ENCODE measurements at regions not wholly inside any gene's neighbourhood (a gene's known extent, or its start where the extent isn't known, plus 50 kb on each side); places are given as distances from the start of the nearest gene placed in this dataset.
"Not testable (repeated sequence)": the region's sequence is repeated elsewhere in the genome, so short reads cannot be mapped to it uniquely, and the experiment has no call there.

- DNase-seq (ENCODE audit: low read depth in 1 of 2, low spot score in 1 of 2) = no peak
Measured at GRCh38 chr6:27854421-27854820, 57.8 kb downstream of the OR2B2 start.

GRCh38 chr6:27851440-27851839, 60.8 kb downstream of the OR2B2 start:
- DNase-seq (ENCODE audit: low read depth in 1 of 2, low spot score in 1 of 2) = no peak

GRCh38 chr6:27849001-27849400, 63.2 kb downstream of the OR2B2 start:
- DNase-seq (ENCODE audit: low read depth in 1 of 2, low spot score in 1 of 2) = not testable (repeated sequence)

- DNase-seq (ENCODE audit: low read depth in 1 of 2, low spot score in 1 of 2) = no peak
Measured at GRCh38 chr6:27847706-27848105, 64.5 kb downstream of the OR2B2 start.

DNA sequence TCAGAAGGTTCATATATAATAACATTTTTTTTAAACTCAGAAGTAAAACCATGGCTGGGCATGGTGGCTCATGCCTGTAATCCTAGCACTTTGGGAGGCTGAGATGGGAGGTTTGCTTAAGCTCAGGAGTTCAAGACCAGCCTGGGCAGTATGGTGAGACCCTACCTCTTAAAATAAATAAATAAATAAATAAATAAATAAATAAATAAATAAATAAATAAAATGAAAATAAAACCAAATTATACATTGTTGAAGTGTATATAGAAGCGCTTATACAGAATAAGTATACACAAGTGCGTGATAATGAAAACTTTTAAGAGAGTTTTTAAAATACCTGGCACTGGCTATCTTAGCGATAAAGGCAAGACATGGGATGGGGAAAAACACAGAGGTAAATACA, 71.6 kb downstream of the OR2B2 start:
- DNase-seq (ENCODE audit: low read depth in 1 of 2, low spot score in 1 of 2) = no peak

GRCh38 chr6:27839626-27840475, 72.3 kb downstream of the OR2B2 start:
- DNase-seq (ENCODE audit: low read depth in 1 of 2, low spot score in 1 of 2) = no peak

- no peak for DNase-seq (ENCODE audit: low read depth in 1 of 2, low spot score in 1 of 2)
Measured at GRCh38 chr6:27838945-27839625, 73.1 kb downstream of the OR2B2 start.

- peak; percentile 59 to 85 for DNase-seq (ENCODE audit: low read depth in 1 of 2, low spot score in 1 of 2)
Measured at GRCh38 chr6:27838058-27838944, 73.9 kb downstream of the OR2B2 start.

GRCh38 chr6:27837625-27838057, 74.6 kb downstream of the OR2B2 start:
- DNase-seq (ENCODE audit: low read depth in 1 of 2, low spot score in 1 of 2) = no peak

DNA sequence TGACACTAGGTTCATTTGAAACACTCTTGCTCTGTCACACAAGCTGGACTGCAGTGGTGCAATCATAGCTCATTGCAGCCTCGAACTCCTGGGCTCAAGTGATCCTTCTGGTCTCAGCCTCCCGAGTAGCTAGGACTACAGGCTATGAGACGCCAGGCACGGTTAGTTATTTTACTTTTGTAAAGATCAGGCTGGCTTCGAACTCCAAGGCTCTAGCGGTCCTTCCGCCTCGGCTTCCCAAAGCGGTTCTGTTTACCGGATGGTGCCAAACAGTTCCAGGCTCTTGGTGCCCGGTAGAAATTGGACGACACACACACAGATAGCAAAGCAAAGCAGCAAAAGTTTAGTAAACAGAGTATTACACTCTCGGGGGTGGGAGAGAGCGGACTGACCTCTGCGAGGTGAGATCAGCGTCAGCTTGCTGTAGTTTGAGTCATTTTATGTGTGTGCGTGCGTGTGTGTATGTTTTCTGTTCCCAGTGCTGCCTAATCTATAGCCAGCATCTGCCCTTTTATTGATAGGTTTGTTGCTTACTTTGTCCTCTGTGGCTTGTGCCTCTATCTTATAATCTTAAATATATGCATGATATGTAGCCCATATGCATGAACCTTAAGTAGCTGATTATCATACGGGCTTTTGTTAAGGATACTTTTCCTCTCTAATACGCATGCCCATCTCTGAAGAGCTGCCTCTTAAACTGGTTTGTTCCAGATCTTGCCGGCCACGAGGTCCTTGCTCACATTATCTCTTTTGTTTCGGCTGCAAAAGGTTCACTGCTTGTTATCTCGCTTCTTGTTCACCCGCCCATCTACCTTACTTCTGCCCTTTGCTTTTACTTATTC, 75.2 kb downstream of the OR2B2 start:
- DNase-seq (ENCODE audit: low read depth in 1 of 2, low spot score in 1 of 2) = peak in 1 of 2 donors; percentile 52

DNA sequence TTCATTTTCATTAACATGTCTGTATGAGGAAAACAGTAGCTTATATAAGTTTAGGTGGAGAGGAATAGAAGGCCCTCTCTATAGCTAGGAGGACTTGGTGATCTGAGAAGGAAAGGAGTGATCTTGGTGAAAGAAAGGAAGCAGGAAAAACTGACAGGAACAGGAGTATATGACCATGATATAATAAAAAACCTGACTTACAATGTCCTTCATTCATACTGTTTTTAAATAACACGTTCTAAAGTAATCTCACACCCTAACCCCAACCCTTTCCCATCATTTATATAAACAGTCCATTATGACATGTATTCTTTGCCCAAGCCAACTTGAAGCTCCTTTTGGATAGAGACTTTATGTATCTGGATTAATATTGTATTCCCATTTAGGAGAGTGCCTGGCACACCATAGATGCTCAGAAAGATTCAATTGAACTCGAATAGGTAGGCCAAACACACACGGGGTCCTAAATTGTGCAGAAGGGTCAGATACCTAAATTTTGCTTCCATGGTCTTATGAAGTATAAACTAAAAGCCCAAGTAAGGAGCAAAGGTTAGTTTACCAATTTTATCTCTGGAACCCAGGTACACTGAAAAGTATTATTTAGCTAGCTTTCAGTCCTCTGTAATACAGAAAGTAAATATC, 75.9 kb downstream of the OR2B2 start:
- no peak for DNase-seq (ENCODE audit: low read depth in 1 of 2, low spot score in 1 of 2)

DNA sequence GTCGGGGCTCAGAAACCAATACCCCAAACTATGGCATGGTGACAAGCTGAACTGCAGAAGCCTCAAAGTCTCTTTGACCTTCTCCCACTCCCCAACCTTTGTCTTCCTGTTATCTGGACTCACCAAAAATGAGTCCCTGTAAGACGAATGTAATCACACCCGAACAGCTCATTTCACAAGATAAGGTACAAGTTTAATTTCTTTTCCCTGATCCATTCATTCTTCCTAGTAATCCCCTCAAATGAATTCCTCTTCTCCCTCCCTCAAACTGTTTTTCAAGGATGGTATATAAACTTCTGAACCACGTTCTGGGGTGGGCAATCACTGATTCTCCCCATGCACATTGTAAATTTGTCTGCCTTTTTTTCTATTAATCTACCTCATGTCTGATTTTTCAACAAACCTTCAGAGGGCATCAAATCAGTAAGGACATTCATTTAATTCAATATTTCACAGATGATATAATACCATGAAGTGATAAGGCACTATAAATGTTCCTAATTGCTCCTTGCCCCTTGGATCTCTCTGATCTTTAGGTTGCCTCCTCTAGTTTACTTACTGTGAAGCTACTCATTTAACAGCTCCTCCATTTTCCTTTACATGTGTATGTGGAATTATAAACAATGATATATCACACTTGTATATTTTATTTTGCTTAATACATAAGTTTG, 77.2 kb downstream of the OR2B2 start:
- DNase-seq (ENCODE audit: low read depth in 1 of 2, low spot score in 1 of 2) = no peak

GRCh38 chr6:27834384-27834783, 77.8 kb downstream of the OR2B2 start:
- no peak for DNase-seq (ENCODE audit: low read depth in 1 of 2, low spot score in 1 of 2)

DNA sequence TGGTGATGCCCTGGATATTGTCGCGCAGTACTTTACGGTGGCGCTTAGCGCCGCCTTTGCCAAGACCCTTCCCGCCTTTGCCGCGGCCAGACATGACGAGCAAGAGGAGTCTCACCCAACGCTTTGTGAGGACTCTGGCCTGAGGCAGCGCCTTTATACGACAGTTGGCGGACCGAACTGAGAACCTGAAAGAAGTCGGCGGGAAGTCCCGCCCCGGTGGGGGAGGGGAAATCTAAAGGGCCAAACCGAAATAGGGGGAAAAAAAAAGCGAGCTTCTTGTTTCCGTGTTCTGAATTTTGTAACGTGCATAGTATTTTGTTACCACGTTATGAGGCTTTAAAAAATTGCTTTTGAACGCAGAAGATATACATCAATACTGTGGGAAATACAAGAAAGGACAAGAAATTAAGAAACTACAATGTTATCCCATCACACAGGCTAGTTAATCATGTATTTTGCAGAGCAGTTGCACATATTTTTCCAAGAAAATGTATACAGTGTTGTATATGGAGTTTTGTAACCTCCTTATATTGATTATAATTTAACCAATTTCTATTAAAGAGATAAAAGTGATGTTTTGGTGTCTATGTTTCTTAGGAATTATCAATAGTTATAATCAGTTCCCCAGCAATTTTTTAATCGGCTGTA, 80.6 kb downstream of the OR2B2 start:
- peak; percentile 45 to 82 for DNase-seq (ENCODE audit: low read depth in 1 of 2, low spot score in 1 of 2)

DNA sequence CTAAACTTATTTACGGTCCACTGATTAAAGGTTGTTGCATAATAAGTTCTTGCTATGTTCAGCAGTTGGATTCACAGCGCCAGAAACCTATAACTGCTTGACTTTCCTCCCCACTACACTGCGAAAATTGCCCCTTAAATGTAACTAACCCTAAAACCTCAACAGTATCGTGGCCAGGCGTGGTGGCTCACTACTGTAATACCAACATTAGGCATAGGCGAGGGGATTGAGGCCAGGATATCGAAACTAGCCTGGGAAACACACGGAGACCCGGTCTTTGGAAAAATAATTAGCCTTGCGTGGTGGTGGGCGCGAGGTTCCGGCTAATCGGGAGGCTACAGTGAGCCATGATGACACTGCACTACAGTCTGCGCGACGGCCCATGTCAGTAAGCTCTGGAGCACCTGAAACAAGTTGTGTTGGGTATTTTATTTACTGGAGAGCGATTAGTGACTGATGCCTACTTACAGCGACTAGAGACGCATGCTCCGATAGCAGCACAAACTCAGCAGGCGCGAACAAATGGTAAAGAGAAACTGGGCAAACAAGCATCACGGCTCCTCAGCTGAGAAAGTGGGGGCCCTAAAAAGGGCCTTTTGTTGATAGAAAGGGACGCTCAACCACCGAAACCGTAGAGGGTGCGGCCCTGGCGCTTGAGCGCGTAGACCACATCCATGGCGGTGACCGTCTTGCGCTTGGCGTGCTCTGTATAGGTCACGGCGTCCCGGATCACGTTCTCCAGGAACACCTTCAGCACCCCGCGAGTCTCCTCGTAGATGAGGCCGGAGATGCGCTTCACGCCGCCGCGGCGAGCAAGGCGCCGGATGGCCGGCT, 81.4 kb downstream of the OR2B2 start:
- DNase-seq (ENCODE audit: low read depth in 1 of 2, low spot score in 1 of 2) = not testable (repeated sequence)

DNA sequence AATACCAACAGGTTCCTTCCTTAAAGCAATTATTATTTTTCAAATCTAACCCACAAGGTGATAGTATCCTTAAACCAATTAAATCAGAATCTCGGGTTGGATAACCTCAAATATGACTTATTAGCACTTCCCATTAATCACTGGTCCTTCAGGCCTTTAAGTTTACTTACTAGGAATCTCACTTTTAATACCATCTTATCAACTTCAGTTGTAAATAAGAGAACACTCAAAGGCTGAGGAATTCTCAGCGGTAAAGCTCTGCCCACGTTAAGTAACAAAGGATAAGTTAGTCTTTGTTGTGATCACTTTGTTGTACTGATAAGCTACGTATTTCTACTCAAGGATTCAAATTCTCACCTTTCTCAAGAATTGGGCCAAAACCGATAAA, 82.0 kb downstream of the OR2B2 start:
- no peak for DNase-seq (ENCODE audit: low read depth in 1 of 2, low spot score in 1 of 2)

GRCh38 chr6:27829453-27830211, 82.6 kb downstream of the OR2B2 start:
- DNase-seq (ENCODE audit: low read depth in 1 of 2, low spot score in 1 of 2) = no peak
